Pancreas (tissue), 10 donors: ENCODE measurements at regions not wholly inside any gene's neighbourhood (a gene's known extent, or its start where the extent isn't known, plus 50 kb on each side); places are given as distances from the start of the nearest gene placed in this dataset.
A peak's percentile ranks its signal among the peaks of the same experiment; 100 is the strongest.

Experiments used
- ATAC-seq, 4 donors: fragments of 200-7000 bp; cut with Tn5 transposase; one replicate each; pipeline versions ENCODE4 v1.8.0 to v1.9.1; 2020; ENCODE audit warnings: mild to moderate bottlenecking in 4 of 4, moderate library complexity in 4 of 4
- DNase-seq, 6 donors: peaks; one replicate each; pipeline ENCODE4 v3.0.0-alpha.2; 2020
- FAIRE-seq: peaks from 2 replicates; lab custom pipeline; 2012; peaks lifted over from hg19 to GRCh38; lab: Jason Lieb, UNC
- H3K27ac ChIP-seq, 4 donors: fragments of 200-600 bp; sonication (generic); 1 replicate in 3 of 4; 2 replicates in 1 of 4; pipeline versions ENCODE4 v1.5.0 to v1.8.0; 2020
- H3K27me3 ChIP-seq, 4 donors: fragments of 200-600 bp; one replicate each; pipeline ENCODE4 v1.8.0; 2021
- H3K36me3 ChIP-seq, 3 donors: fragments of 200-600 bp; sonication (generic) in 1 of 3; one replicate each; pipeline versions ENCODE4 v1.5.0 to v1.8.0; 2020 to 2021
- H3K4me1 ChIP-seq, 3 donors: fragments of 200-600 bp; one replicate each; pipeline ENCODE4 v1.8.0; 2021
- H3K4me3 ChIP-seq, 4 donors: fragments of 200-600 bp; sonication (generic) in 2 of 4; one replicate each; pipeline versions ENCODE4 v1.5.0 to v1.8.0; 2020 to 2021
- H3K9me3 ChIP-seq, 4 donors: fragments of 200-600 bp; one replicate each; pipeline ENCODE4 v1.8.0; 2021
- CTCF ChIP-seq, 4 donors: fragments of 200-600 bp; sonication (generic) in 3 of 4; IDR thresholded peaks; one replicate each; pipeline versions ENCODE4 v1.5.0 to v1.8.0; 2021; ENCODE audit warnings: antibody characterized with exemption in 4 of 4
- WGBS, 2 donors: extraction: QIAGEN DNeasy Blood & Tissue Kit; methylation state at CpG; one replicate each; pipeline ENCODE4 v1.1.7; 2013; 5-methylcytosine and 5-hydroxymethylcytosine counted together
- intact Hi-C, 3 donors: fragments of 100-400 bp; cut with DNase I; formaldehyde crosslinking; loops; one replicate each; pipeline versions ENCODE4 v1.11.1 to v1.14.2; 2022
- donor health status: healthy with polysubstance abuse.
- donor health status: DM: no; HTN: no; CAD: no; lungs with moderate emphysema.
- donor health status: DM: no; HTN: no; CAD: no.
- donor health status: control.
- donor health status: control.
- donor health status: Bipolar disorder and iron deficiency.
- donor health status: DM: yes; HTN: yes; CAD: no.
- donor health status: DM: no; HTN: no; CAD: no.
- donor health status: DM: no; HTN: no; CAD: no.
- donor health status: DM: yes; HTN: yes; CAD: no.

- peaks cover 0 to 14% (median 10%) of the 10 kb centered on the region in 3 donors for H3K4me1 ChIP-seq
- ATAC-seq (no peak), DNase-seq (no peak), FAIRE-seq (no peak)
- H3K27ac ChIP-seq, result no peak overlapping the region
- TF ChIP-seq CTCF (IDR thresholded peaks at IDR 0.05), result no peak
- no peaks in the 10 kb centered on the region for H3K27me3 ChIP-seq
- WGBS, 2 donors, result 88 to 98% methylated on average over 2 of the region's 2 CpGs
- intact Hi-C loops, result no loop called here
- H3K9me3 ChIP-seq, result no peaks in the 10 kb centered on the region
- no peak overlapping the region for H3K4me3 ChIP-seq
- H3K36me3 ChIP-seq, result no peaks in the 10 kb centered on the region
These were observed 259.6 kb upstream of the KRR1 start for GRCh38 chr12:75771023-75771422.

DNA sequence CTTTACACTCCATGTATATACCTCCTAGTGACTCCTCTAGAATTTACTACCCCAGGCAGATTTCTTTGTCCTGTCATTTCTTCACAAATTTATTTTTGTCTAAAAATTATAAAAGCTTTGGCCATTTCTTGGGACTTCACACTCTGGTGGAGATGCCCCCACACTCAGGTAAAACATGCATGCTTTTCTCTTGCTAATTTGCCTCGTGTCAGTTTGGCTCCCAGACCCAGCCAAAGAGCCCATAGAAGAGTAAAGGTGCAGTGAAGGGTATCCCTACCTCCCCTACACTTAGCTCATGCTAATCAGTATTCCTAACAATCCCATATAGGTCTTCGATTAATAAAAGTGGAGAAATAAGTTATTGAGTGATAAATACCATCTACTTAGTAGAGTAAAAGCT, 256.5 kb upstream of the KRR1 start:
- no peak for TF ChIP-seq CTCF (IDR thresholded peaks at IDR 0.05)
- no peak for ATAC-seq
- WGBS, 2 donors, result 86 to 88% methylated on average over 2 of the region's 2 CpGs
- Histone ChIP-seq H3K36me3 (no peaks in the 10 kb centered on the region), H3K4me3 (no peak overlapping the region), H3K4me1 (no peaks in the 10 kb centered on the region), H3K27ac (no peak overlapping the region), H3K27me3 (no peaks in the 10 kb centered on the region), H3K9me3 (no peaks in the 10 kb centered on the region)
- intact Hi-C loops, result no loop called here
- no peak for DNase-seq
- no peak for FAIRE-seq

DNA sequence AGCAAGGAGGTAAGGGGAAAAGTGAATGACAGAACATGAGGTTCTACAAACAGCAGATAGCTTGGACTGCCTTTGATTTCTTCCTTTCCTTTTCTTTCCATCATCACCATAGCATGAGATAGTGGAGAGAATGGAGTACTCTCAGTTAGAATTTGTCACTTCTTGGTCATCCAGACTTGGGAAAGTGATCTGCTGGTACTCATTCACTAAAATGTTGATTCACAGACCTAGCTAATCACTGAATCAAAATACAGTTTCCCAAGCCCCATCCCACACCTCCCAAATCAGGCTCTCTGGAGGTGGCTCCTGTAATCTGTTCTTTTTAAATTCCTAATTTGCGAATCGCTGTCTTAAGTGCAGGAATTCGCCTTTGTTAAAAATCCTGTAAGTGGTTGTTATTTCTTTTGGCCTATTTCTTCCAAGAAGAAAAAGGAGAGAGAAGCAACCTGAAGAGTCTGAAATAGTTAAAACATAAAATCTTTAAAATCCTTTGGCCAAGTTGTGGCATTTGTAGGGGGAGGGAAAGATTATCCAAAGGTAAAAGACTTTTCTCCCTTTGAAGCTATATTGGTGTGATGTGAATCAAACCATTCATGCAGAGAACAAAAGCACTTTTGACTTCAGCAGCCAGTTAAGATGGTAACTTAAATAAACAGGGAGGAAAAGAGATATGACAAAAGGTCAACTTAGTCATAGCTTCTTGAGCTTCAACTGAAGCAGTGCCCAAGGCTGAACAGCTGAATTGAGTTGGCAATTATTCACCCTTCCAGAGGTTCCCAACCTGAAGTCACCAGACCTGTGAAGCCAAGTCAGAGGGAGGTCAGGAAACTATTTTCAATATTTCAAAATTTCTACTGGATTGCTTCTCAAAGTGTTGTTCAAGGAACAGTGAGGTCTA, 255.1 kb upstream of the KRR1 start:
- FAIRE-seq (no peak), ATAC-seq (peak in 3 of 4 donors; percentile 40 to 65 (median 60)), DNase-seq (no peak)
- no peaks in the 10 kb centered on the region for H3K27me3 ChIP-seq
- intact Hi-C loops, result no loop called here
- no peaks in the 10 kb centered on the region for H3K4me1 ChIP-seq
- no peaks in the 10 kb centered on the region for H3K36me3 ChIP-seq
- no peak overlapping the region for H3K4me3 ChIP-seq
- H3K27ac ChIP-seq, result no peak overlapping the region
- no peaks in the 10 kb centered on the region for H3K9me3 ChIP-seq
- TF ChIP-seq CTCF (IDR thresholded peaks at IDR 0.05), result no peak
- WGBS, 2 donors, result 97 to 98% methylated on average over 3 of the region's 3 CpGs

- no peak for FAIRE-seq
- DNase-seq, result no peak
- H3K27me3 ChIP-seq, result no peaks in the 10 kb centered on the region
- TF ChIP-seq CTCF (IDR thresholded peaks at IDR 0.05), result no peak
- no peak overlapping the region for H3K27ac ChIP-seq
- intact Hi-C loops, result no loop called here
- no peak for ATAC-seq
- no peaks in the 10 kb centered on the region for H3K9me3 ChIP-seq
- H3K36me3 ChIP-seq, result no peaks in the 10 kb centered on the region
- H3K4me1 ChIP-seq, result peaks cover 0 to under 1% (median 0%) of the 10 kb centered on the region in 3 donors
- no peak overlapping the region for H3K4me3 ChIP-seq
- 62 to 86% methylated on average over 3 of the region's 3 CpGs for WGBS, 2 donors
These were observed 254.0 kb upstream of the KRR1 start for GRCh38 chr12:75765170-75766059.
